Loucy (cell line): ENCODE measurements at regions not wholly inside any gene's neighbourhood (a gene's known extent, or its start where the extent isn't known, plus 50 kb on each side); places are given as distances from the start of the nearest gene placed in this dataset.

Source experiments
- H2AFZ ChIP-seq: fragments of 200-600 bp; sonication (generic); 2 replicates; pipeline ENCODE4 v1.6.0; 2016; ENCODE audit warnings: antibody characterized with exemption, mild to moderate bottlenecking, low read length, moderate library complexity
- H3F3A ChIP-seq: fragments of 200-600 bp; 2 replicates; pipeline ENCODE4 v1.6.0; 2016; ENCODE audit warnings: antibody characterized with exemption, low read depth, mild to moderate bottlenecking
- H3K27me3 ChIP-seq: fragments of 200-600 bp; sonication (generic); 2 replicates; pipeline ENCODE4 v1.6.1; 2014; ENCODE audit warnings: low read length, mild to moderate bottlenecking; ENCODE audit not compliant: insufficient read depth, poor library complexity, severe bottlenecking
- H3K36me3 ChIP-seq: fragments of 200-600 bp; sonication (generic); 2 replicates; pipeline ENCODE4 v1.6.1; 2016; ENCODE audit warnings: low read length; ENCODE audit not compliant: insufficient read depth
- H3K4me1 ChIP-seq: fragments of 200-600 bp; sonication (generic); 2 replicates; pipeline ENCODE4 v1.5.1; 2014; ENCODE audit warnings: low read length, mild to moderate bottlenecking; ENCODE audit not compliant: insufficient read depth, poor library complexity, severe bottlenecking
- H3K4me2 ChIP-seq: fragments of 200-600 bp; sonication (generic); 2 replicates; pipeline ENCODE4 v1.6.0; 2014; ENCODE audit warnings: antibody characterized with exemption, low read length, low read depth, mild to moderate bottlenecking; ENCODE audit not compliant: poor library complexity, severe bottlenecking
- H3K4me3 ChIP-seq: fragments of 200-600 bp; sonication (generic); 2 replicates; pipeline ENCODE4 v1.5.1; 2014; ENCODE audit warnings: low read length, mild to moderate bottlenecking, mixed read lengths; ENCODE audit not compliant: poor library complexity, severe bottlenecking
- H3K79me2 ChIP-seq: fragments of 200-600 bp; sonication (generic); 2 replicates; pipeline ENCODE4 v1.6.1; 2014; ENCODE audit warnings: low read length; ENCODE audit not compliant: insufficient read depth
- H3K9ac ChIP-seq: fragments of 200-600 bp; sonication (generic); 2 replicates; pipeline ENCODE4 v1.6.0; 2014; ENCODE audit warnings: mild to moderate bottlenecking, low read depth, low read length, moderate library complexity; ENCODE audit not compliant: poor library complexity, severe bottlenecking
- H3K9me2 ChIP-seq: fragments of 200-600 bp; sonication (generic); replicated peaks from 2 replicates; pipeline ENCODE4 v1.6.1; 2016; ENCODE audit warnings: low read depth, low read length, mixed read lengths
- H3K9me3 ChIP-seq: fragments of 200-600 bp; sonication (generic); 2 replicates; pipeline ENCODE4 v1.6.1; 2014; ENCODE audit warnings: mild to moderate bottlenecking, antibody characterized with exemption, low read length, low read depth; ENCODE audit not compliant: insufficient read depth
- H4K20me1 ChIP-seq: fragments of 200-600 bp; sonication (generic); 2 replicates; pipeline ENCODE4 v1.6.0; 2014; ENCODE audit warnings: antibody characterized with exemption, low read length, mild to moderate bottlenecking; ENCODE audit not compliant: insufficient read depth, poor library complexity, severe bottlenecking
- EZH2phosphoT487 ChIP-seq: fragments of 200-600 bp; IDR thresholded peaks from 2 replicates; pipeline ENCODE4 v1.6.1; 2018; ENCODE audit warnings: antibody characterized with exemption, mild to moderate bottlenecking, moderate library complexity, borderline replicate concordance
- TF ChIP-seq, protein P1 (sequence below): fragments of 200-600 bp; sonication (generic); conservative IDR thresholded peaks from 2 replicates; pipeline ENCODE4 v1.5.1; 2014; ENCODE audit warnings: mild to moderate bottlenecking, antibody characterized with exemption, low read length

DNA sequence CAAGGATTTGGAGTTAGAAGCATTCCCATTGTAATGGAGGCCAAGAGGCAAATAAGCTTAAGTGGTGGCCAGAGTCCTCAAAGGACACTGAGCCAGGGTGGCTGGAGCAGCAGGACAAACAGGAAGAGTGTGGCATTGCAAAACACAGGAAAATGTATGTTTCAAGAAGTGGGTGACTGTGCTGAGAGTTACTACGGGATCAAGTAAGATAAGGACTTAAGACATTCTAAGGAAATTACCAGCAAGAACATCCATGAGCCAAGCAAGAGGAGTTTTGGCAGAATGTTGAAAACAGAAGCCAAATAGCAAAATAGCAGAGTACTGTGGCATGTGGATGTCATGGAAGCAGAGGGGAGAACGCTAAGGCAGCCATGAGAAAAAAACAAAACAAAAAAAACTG lies 104.2 kb downstream of the RAP2A start:
- Histone ChIP-seq H3K79me2 (no peaks in the 10 kb centered on the region), H2AFZ (no peak overlapping the region), H3K9ac (no peak overlapping the region), H4K20me1 (no peaks in the 10 kb centered on the region), H3K4me3 (no peak overlapping the region), H3K9me3 (no peaks in the 10 kb centered on the region), H3K4me1 (no peaks in the 10 kb centered on the region), H3K27me3 (no peaks in the 10 kb centered on the region), H3K9me2 (0 out of 2 replicates have a peak, but pooled peaks cover 3% of the 10 kb centered on the region), H3K4me2 (no peak overlapping the region), H3F3A (no peaks in the 10 kb centered on the region), H3K36me3 (no peaks in the 10 kb centered on the region)
- no peak for TF ChIP-seq EZH2phosphoT487
- TF ChIP-seq, protein P1, sequence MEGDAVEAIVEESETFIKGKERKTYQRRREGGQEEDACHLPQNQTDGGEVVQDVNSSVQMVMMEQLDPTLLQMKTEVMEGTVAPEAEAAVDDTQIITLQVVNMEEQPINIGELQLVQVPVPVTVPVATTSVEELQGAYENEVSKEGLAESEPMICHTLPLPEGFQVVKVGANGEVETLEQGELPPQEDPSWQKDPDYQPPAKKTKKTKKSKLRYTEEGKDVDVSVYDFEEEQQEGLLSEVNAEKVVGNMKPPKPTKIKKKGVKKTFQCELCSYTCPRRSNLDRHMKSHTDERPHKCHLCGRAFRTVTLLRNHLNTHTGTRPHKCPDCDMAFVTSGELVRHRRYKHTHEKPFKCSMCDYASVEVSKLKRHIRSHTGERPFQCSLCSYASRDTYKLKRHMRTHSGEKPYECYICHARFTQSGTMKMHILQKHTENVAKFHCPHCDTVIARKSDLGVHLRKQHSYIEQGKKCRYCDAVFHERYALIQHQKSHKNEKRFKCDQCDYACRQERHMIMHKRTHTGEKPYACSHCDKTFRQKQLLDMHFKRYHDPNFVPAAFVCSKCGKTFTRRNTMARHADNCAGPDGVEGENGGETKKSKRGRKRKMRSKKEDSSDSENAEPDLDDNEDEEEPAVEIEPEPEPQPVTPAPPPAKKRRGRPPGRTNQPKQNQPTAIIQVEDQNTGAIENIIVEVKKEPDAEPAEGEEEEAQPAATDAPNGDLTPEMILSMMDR = no peak

DNA sequence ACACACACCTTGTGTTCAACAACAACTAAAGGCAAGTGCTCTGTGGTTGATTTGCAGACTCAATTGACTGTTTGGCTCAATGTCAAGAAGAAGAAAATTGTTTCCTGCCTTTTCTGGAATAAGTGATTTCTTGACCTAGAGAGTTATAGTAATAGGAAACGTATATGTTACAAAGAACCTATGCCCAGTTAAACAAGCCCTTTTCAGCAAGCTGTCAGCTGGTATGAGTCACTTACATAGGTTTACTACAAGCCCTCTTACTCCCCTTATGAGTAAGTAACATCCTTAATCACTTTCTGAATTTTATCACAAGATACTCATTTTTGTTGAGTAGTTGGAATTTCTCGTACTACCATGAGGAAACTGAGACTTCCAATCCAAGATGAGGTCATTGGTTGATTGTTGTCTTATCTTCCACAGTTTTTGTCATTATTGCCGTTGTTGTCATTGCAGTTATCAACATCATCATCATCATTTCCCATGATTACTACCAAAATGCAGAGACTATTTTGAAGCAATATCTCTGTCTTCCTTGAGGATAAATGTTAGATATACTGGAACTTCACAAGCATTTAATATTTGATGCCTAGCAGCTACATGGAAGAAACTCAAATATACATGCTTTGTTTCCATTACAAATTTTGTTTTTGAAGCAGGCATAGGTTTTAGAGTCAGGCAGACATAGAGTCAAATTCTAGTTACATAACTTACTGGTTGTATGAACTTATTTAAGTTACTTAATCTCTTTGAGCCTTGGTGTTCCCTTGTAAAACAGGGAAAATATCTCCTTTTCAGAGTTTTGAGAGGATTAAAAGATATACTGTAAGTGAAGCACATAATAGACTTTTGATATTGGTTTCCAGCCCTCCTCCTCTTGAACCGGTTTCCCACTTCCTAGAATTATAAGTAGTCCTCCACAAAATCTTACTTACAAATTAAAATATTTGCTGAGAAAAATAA lies 106.0 kb downstream of the RAP2A start:
- TF ChIP-seq, protein P1 = no peak
- no peak for TF ChIP-seq EZH2phosphoT487

DNA sequence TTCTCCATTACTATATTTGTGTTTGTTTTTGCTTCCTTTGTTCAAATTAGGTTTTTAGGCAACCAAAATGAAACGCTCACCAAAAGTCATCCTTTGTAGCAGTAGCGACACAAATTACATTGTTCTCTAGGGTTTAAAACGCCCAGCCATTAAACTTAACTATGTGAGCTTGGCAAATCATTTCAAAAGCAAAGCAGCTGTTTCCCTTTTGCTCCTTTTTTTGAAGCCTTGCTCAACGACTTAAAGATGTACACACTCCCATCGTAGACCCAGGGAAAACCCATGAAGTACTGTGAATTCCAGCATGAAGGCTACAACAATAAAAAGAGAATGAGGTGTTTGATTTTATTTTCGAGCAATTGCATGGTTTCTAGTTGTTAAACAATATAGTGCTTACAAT lies 106.7 kb downstream of the RAP2A start:
- H3K9ac ChIP-seq = no peak overlapping the region
- no peak overlapping the region for H3K4me2 ChIP-seq
- no peaks in the 10 kb centered on the region for H3K9me2 ChIP-seq
- H3K27me3 ChIP-seq = no peaks in the 10 kb centered on the region
- no peaks in the 10 kb centered on the region for H3K79me2 ChIP-seq
- H4K20me1 ChIP-seq = no peaks in the 10 kb centered on the region
- TF ChIP-seq, protein P1 = no peak
- no peak for TF ChIP-seq EZH2phosphoT487
- H3K4me3 ChIP-seq = no peak overlapping the region
- H3K36me3 ChIP-seq = no peaks in the 10 kb centered on the region
- H2AFZ ChIP-seq = no peak overlapping the region
- no peaks in the 10 kb centered on the region for H3F3A ChIP-seq
- no peaks in the 10 kb centered on the region for H3K4me1 ChIP-seq
- H3K9me3 ChIP-seq = no peaks in the 10 kb centered on the region

More for the DNA sequence above, 106.0 kb downstream of the RAP2A start:
- no peaks in the 10 kb centered on the region for H3K4me1 ChIP-seq
- no peak overlapping the region for H3K4me2 ChIP-seq
- no peaks in the 10 kb centered on the region for H3K36me3 ChIP-seq
- no peaks in the 10 kb centered on the region for H3K79me2 ChIP-seq
- H3K27me3 ChIP-seq = no peaks in the 10 kb centered on the region
- no peaks in the 10 kb centered on the region for H4K20me1 ChIP-seq
- no peak overlapping the region for H3K9ac ChIP-seq
- H3F3A ChIP-seq = no peaks in the 10 kb centered on the region
- H3K9me2 ChIP-seq = 0 out of 2 replicates have a peak, but pooled peaks cover 3% of the 10 kb centered on the region
- no peaks in the 10 kb centered on the region for H3K9me3 ChIP-seq
- H2AFZ ChIP-seq = no peak overlapping the region
- H3K4me3 ChIP-seq = no peak overlapping the region
